ENCODE measurements at regions not wholly inside any gene's neighbourhood (a gene's known extent, or its start where the extent isn't known, plus 50 kb on each side); places are given as distances from the start of the nearest gene placed in this dataset.

DNA sequence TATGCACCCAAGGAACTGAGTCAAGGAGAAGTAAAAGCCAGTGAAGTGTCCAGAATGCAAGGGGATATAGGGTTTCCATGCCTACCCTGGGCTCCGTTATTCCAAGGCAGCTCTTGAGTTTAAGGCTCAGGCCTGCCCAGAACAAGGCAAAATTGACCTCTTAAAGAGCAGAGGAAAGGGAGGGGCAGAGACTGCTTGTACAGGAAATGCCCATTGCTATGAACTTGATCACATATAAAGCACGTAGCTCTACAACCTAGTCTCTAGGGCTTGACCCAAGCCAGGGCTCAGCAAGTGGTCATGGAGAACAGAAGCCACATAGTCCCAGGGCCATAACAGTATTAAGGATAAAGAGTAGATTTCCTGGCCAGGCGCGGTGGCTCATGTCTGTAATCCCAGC, 58.2 kb upstream of the MSN start:
- TF ChIP-seq POLR2A (IDR thresholded peaks at IDR 0.05) = no peak
- TF ChIP-seq, protein P1, sequence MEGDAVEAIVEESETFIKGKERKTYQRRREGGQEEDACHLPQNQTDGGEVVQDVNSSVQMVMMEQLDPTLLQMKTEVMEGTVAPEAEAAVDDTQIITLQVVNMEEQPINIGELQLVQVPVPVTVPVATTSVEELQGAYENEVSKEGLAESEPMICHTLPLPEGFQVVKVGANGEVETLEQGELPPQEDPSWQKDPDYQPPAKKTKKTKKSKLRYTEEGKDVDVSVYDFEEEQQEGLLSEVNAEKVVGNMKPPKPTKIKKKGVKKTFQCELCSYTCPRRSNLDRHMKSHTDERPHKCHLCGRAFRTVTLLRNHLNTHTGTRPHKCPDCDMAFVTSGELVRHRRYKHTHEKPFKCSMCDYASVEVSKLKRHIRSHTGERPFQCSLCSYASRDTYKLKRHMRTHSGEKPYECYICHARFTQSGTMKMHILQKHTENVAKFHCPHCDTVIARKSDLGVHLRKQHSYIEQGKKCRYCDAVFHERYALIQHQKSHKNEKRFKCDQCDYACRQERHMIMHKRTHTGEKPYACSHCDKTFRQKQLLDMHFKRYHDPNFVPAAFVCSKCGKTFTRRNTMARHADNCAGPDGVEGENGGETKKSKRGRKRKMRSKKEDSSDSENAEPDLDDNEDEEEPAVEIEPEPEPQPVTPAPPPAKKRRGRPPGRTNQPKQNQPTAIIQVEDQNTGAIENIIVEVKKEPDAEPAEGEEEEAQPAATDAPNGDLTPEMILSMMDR (IDR thresholded peaks at IDR 0.05 in 8 of 11, conservative IDR thresholded peaks at IDR 0.05 in 3 of 11) = no peak
